ENCODE measurements at regions not wholly inside any gene's neighbourhood (a gene's known extent, or its start where the extent isn't known, plus 50 kb on each side); places are given as distances from the start of the nearest gene placed in this dataset.

DNA sequence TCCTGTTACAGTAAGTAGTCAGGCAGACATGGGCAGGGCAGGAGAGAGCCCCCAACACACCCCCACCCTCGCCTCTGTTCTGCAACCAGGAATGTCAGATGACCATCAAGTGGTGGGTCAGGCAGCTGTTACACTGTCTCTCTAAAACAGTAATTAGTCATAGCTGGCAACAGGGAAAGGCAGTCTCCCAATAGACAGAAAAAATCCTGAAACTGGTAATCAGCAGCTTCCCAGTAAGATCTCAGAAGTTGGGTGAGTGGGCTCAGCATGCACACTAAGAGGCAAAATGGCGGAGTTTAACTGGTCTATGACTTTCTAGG lies 90.2 kb downstream of the C5orf15 start:
- Histone ChIP-seq H3K4ac (ENCODE audit: low read depth, low read length) (no peak overlapping the region), H2BK12ac (ENCODE audit: insufficient read length, low read depth, low read length) (no peak overlapping the region), H2BK15ac (ENCODE audit: low read depth, low read length) (no peak overlapping the region), H3K79me2 (ENCODE audit: insufficient read depth, low read length) (no peaks in the 10 kb centered on the region), H4K8ac (replicated peaks; ENCODE audit: insufficient read length, low read depth, low read length) (no peak overlapping the region), H4K5ac (ENCODE audit: insufficient read length, low read depth, low read length) (no peak overlapping the region), H3K18ac (ENCODE audit: insufficient read length, low read depth, low read length) (no peak overlapping the region), H3K9me3 (ENCODE audit: control insufficient read depth, low read depth, low read length) (no peaks in the 10 kb centered on the region), H3K4me2 (ENCODE audit: insufficient read depth, insufficient read length, low read length) (no peak overlapping the region), H2BK5ac (ENCODE audit: insufficient read length, low read length) (no peak overlapping the region), H3K23me2 (ENCODE audit: insufficient read length, low read depth, low read length, poor library complexity, severe bottlenecking) (no peaks in the 10 kb centered on the region), H2AFZ (ENCODE audit: low read length) (no peak overlapping the region), H4K91ac (ENCODE audit: insufficient read length, low read depth, low read length) (no peak overlapping the region), H3K14ac (ENCODE audit: insufficient read depth, low read length) (no peak overlapping the region), H3K27ac (ENCODE audit: insufficient read length, low read depth, low read length) (no peak overlapping the region), H2AK5ac (ENCODE audit: insufficient read length, low read length) (no peak overlapping the region), H3K56ac (ENCODE audit: insufficient read length, low read depth, low read length) (no peak overlapping the region), H2BK20ac (ENCODE audit: low read depth, low read length, poor library complexity, severe bottlenecking) (no peak overlapping the region), H3K9ac (ENCODE audit: extremely low read depth, insufficient read length, low read length) (no peak overlapping the region), H3K79me1 (ENCODE audit: insufficient read depth, low read depth, low read length, poor library complexity, severe bottlenecking) (no peaks in the 10 kb centered on the region), H3K23ac (ENCODE audit: insufficient read length, low read depth, low read length) (no peak overlapping the region), H3K27me3 (ENCODE audit: insufficient read depth, low read length) (no peaks in the 10 kb centered on the region), H4K20me1 (ENCODE audit: control insufficient read depth, insufficient read depth, insufficient read length) (no peaks in the 10 kb centered on the region), H2BK120ac (ENCODE audit: low read depth, low read length, poor library complexity, severe bottlenecking) (no peak overlapping the region), H3K4me1 (ENCODE audit: insufficient read depth, low read length) (no peaks in the 10 kb centered on the region), H3T11ph (ENCODE audit: low read length) (no peak overlapping the region)
- TF ChIP-seq, protein P1, sequence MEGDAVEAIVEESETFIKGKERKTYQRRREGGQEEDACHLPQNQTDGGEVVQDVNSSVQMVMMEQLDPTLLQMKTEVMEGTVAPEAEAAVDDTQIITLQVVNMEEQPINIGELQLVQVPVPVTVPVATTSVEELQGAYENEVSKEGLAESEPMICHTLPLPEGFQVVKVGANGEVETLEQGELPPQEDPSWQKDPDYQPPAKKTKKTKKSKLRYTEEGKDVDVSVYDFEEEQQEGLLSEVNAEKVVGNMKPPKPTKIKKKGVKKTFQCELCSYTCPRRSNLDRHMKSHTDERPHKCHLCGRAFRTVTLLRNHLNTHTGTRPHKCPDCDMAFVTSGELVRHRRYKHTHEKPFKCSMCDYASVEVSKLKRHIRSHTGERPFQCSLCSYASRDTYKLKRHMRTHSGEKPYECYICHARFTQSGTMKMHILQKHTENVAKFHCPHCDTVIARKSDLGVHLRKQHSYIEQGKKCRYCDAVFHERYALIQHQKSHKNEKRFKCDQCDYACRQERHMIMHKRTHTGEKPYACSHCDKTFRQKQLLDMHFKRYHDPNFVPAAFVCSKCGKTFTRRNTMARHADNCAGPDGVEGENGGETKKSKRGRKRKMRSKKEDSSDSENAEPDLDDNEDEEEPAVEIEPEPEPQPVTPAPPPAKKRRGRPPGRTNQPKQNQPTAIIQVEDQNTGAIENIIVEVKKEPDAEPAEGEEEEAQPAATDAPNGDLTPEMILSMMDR (conservative IDR thresholded peaks at IDR 0.05) = no peak
- peaks cover 3 to 13% of the 10 kb centered on the region in 2 experiments; a peak in 3 of 5 replicates for H3K9me3 Mint-ChIP-seq
- peaks cover 19 to 24% of the 10 kb centered on the region in 2 experiments for H3K4me1 Mint-ChIP-seq
- DNase-seq = no peak
- peaks cover 3% of the 10 kb centered on the region; the same call in 1 of the 2 replicates for H3K27me3 Mint-ChIP-seq (ENCODE audit: low read depth)
- WGBS (ENCODE audit: extremely low coverage, insufficient read length, low lambda C conversion rate) = no CpG with 5 or more reads among the region's 2 CpGs
- no peak overlapping the region for H3K4me3 Mint-ChIP-seq
- H3K27ac Mint-ChIP-seq = no peak overlapping the region
- H3K36me3 Mint-ChIP-seq (ENCODE audit: insufficient read depth in 1 of 3, low read depth in 3 of 3) = no peaks in the 10 kb centered on the region
